NCI-H2196 treated with DMSO at 0.1 percent for 48 hours (cell line): ENCODE measurements at regions not wholly inside any gene's neighbourhood (a gene's known extent, or its start where the extent isn't known, plus 50 kb on each side); places are given as distances from the start of the nearest gene placed in this dataset.
"Not testable (repeated sequence)": the region's sequence is repeated elsewhere in the genome, so short reads cannot be mapped to it uniquely, and the experiment has no call there.

Experiments used
- DNase-seq: peaks from one replicate; lab custom pipeline; 2025; ENCODE audit not compliant: unreplicated experiment; lab: John Stamatoyannopoulos, UW

DNA sequence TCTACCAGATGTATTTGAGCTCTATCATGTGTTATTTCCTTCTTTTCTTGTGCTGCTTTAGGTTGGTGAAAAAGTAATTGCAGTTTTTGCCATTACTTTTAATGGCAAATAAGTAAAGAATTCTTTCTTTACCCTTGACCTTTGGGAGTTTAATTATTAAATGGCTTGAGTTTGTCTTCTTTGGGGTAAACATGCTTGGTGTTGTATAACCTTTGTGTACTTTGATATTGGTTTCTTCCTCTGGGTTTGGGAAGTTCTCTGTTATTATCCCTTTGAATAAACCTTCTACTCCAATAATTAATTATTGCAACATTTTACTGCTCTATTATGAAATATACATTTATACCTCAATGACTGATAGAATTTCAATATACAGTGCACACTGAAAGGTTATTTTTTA is 709.4 kb downstream of the PCDH17 start:
- DNase-seq: no peak

DNA sequence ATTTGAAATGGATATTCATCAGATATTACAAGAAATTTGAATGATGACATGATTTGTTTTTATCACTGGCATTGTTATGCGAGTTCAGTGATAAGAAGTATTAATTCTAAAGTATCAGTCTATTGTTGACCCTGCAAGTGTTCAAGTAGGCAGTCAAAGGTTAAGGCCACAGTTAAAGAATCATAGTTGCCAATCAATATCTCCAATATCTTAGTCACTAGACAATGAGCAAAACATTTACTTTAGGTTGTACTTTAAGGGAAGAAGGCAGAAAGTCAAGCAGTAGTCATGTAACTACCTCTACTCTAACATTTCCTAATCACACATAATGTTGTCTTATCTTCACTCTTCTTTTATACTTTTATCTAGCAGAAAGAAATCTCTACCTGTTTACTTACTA is 709.8 kb downstream of the PCDH17 start:
- no peak for DNase-seq

DNA sequence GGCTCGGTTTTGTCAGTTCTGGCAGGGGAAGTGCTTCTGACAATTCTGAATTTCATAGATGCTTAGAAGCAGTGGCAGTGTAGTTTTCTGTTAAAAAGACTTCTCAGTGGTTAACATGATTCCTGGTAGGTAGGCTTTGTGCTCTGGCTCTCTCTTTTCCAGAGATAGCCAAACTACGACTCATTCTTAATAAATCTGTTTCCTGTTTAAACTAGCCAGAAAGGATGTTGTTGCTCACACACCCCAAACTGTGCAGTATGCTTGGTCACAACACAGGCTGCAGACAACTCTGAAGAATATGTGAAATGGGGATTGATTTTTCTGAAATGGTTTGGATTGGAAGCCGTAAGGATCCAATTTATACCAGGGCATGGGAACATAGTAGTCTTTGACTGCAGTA is 711.5 kb downstream of the PCDH17 start:
- no peak for DNase-seq

DNA sequence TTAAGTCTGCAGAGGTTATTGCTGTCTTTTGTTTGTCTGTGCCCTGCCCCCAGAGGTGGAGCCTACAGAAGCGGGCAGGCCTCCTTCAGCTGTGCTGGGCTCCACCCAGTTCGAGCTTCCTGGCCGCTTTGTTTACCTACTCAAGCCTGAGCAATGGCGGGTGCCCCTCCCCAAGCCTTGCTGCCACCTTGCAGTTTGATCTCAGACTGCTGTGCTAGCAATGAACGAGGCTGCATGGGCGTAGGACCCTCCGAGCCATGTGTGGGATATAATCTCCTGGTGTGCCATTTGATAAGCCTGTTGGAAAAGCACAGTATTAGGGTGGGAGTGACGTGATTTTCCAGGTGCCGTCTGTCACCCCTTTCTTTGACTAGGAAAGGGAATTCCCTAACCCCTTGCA is 720.6 kb downstream of the PCDH17 start:
- not testable (repeated sequence) for DNase-seq

DNA sequence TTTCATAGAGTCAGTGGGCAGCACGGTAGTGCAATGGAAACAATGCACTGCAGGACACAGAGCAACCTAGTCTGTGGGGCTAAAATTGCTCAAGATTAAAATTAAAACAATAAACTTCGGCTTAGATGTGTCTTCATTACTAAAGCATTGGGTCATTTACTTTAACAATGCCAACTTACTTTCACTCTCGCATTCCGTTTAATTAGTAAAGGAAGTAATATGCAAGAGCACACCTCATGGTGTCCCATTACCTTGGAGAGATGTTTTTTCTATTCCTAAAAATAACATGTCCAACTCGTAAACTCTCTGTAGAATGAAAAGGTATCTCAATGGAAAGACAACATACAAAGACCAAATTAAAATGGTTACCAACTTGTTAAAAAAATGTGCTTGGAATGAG is 738.4 kb downstream of the PCDH17 start:
- no peak for DNase-seq

DNA sequence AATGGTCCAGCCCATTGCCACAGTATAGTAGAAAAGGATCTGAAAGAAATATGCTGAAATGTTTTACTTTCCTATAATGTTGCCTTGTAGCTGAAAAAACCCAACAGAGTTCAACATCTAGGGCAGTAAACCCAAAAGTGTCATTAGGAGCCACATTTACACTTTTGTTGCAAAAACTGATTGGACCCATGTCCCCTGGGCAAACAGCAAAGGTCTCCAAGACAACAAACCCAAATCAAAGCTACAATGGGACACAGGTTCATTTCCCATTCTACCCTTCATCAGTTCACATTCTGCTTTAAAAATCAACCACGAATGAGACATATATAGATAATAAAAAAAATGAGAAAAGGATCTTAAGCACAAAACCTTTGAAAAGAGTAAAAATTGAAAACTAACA is 744.8 kb downstream of the PCDH17 start:
- DNase-seq: no peak

DNA sequence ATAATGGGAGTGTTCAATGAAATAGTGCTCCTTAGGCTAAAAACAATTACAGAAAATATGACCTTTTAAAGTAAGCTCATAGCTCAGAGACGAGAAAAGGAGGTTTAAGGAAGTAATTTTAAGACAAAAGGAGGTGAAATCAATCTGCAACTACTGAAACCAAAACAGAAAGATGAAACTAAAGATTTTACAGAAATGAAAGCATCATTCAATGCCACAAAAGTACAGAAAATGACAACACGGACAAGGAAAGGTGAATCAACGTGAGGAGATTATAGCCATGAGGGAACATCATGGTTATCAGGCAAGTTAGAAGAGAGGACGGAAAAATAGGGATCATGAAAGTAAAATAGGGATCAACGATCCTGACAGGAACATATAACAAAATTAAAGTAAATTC is 745.2 kb downstream of the PCDH17 start:
- DNase-seq: no peak

DNA sequence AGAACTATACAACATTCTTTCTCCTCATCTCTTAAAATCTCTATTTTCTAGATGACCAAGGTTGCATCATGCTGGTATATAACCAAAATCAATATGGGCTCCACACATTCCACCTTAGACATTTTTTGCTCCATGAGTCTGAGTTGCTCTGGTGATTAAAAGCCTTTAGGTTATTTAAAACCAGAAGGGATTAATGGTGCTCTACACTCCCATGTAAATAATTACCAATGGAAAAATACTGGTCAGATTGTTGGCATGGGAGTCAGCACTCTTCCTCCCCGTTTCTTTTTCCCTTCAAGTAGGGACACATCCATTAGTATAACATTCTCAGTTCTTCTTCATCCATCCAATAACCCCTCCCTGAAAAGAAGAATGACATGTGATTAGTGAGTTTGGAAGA is 747.7 kb downstream of the PCDH17 start:
- no peak for DNase-seq

DNA sequence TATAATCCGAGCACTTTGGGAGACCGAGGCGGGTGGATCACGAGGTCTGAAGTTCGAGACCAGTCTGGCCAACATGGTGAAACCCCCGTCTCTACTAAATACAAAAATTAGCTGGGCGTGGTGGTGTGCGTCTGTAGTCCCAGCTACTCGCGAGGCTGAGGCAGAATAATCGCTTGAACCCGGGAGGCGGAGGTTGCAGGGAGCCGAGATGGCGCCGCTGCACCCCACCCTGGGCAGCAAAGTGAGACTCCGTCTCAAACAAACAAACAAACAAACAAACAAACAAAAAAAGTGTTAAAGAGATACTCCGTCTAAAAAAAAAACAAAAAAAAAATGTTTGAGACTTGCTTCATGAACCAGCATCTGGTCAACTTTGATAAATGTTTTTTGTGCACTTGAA is 753.8 kb downstream of the PCDH17 start:
- not testable (repeated sequence) for DNase-seq

DNA sequence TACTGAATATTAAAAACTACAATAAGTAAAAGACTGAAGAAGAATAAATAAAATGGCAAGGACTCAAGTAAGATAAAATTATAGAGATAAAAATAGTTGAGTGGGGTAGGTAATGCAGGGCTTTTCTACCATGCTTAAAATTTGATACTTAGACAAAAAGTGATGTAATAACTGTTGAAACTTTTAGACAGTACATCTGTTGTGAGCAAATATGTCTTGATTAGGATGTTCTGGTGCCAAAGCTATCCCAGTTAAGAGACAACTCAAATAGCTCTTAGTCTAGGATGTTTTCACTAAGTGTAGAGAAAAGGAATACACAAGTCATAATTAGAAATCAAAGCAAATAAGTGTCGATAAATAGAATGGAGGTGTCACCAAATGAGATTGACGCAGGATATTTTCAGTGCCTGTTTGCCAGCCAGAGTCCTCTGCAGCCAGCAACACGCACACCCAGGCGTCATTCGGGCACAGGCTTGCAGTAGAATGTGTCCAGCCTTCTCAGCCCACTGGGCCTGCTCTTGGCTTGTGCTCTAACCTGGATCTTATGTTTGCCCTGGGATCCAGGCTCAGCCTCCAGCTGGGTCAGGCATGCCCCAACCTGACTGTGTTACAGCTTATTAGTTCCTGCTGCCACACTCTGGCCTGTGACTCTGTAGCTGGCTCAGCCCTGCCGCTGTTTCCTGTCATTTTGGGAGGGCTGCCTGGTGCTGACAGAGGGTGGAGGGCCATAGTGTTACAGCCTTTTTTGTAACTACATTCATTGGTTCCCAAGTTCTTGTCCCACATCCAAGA is 766.2 kb downstream of the PCDH17 start:
- DNase-seq: no peak

DNA sequence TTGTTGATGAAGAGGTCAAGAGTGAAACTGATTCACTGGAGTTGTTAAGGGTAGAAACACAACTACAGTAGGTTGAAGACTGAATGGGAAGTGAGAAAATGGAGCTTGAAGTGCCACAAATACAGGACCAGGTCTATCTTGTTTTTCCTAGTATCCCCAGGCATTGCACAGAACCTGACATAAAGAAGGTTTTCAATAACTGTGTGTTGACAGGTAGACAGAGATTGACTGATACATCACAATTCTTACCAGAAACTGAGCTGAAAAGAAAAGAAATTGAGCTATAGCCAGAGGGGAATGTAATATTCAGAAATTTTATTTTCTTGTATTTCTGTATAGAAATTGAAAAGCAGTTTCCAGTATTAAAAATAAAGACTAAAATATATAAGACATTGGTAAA is 767.7 kb downstream of the PCDH17 start:
- no peak for DNase-seq

DNA sequence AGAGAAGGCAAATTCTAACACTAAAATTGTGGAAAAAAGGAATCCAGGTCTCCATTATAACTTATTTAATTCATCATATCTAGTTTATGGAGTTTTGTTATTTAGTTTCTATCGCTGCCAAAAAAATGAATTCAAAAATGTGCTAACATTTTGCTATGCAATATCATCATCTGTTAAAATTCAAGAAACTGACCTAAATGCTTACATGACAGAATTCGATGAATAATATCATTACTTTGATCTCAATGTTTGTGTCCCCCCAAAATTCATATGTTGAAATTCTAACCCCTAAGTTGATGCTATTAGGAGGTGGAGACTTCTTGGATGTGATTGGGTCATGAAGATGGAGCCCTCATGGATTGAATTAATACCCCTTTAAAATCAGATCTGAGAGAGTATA is 775.0 kb downstream of the PCDH17 start:
- no peak for DNase-seq

DNA sequence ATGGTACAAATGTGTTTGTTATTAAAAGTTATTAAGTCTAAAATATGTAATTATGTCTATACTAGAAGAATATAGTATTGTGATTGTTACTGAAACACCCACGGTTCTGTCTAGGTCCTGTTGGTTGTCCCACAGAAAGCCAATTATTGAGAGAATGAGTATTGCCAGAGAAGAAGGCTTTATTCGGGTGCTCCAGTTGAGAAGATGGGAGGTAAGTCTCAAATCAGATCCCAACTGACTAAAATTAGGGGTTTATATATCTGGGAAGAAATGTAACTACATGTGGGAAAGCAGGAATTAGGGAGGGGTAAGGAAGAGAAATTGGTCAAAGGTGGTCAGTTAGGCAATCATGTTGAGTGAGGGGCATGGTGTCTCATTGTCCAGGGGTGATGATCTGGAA is 798.4 kb downstream of the PCDH17 start:
- DNase-seq: no peak

DNA sequence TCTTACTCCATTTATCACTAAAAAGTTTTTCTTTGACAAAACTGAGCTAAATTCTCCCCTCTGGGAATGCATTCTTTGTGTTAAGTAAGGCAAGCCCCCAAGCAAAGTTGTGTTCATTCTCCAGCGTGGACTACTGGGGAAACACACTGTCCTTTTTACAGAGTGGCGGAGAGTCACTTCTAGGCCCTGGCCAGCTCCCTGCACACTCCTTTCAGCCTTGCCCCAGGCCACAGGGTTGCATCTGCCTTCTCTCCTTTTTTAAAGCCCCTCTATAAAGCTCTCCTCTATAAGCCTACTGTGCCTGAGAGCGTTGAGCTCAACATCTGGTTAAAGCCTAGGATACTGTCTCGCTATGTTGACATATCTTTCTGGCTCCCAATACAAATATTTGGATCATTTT is 803.4 kb downstream of the PCDH17 start:
- DNase-seq: no peak

DNA sequence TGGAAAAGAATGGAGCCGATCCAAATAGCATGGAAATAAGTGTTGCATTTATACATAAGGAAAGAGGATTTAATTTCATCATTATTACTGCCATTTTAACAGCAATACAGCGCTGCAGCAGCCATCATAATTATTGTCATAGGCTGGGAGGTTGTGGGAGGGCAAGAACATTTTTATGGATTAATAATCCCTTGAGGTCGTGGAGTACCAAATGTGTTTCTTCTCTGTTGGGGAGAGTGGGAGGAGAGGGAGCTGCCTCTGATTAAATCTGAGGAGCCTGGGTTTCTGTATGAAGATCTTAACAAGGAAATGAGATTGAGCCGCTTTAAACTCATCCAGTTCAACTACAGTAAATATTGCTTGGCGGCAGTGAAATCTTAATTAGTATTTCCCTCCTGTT is 805.9 kb downstream of the PCDH17 start:
- DNase-seq: no peak

DNA sequence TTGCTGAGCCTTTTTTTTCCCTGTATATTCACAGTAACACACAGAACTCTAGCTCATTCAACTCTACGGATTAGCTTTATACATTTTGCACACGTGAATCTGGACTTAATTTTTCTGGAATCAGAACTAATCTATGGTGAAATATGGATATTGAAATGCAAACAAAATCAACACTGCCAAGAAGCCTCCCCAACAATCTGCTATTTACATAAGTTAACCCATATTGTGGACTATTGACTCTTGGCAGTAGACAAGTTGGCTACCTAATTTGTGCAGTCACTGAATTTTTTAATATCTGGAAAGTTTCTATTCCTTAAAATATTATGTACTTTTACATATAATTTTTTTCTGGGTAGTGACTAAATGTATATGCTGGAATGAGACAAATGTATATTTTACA is 815.4 kb downstream of the PCDH17 start:
- no peak for DNase-seq

DNA sequence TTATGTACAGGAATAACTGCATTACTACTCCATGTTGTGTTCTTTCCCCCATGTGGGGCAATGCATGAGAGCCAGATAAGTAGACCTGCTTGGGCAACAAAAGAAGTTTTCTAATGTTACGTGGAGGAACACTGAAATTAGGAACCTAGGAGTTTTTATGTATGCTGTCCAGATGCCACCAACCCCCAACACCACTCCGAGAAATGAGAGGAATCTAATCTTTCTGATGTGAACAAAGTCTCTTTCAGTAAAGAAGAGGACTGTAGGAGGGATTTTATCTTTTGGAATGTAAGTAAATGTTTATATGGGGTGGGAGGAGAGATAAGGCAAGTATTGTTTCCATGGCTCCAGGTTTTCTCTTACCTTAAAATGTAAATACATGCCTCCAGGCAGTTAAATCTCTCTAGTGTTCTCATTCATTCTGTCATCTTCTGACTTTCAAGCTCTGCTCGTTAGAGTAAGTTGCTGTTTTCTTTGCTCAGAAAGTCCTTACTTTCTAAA is 820.6 kb downstream of the PCDH17 start:
- no peak for DNase-seq

DNA sequence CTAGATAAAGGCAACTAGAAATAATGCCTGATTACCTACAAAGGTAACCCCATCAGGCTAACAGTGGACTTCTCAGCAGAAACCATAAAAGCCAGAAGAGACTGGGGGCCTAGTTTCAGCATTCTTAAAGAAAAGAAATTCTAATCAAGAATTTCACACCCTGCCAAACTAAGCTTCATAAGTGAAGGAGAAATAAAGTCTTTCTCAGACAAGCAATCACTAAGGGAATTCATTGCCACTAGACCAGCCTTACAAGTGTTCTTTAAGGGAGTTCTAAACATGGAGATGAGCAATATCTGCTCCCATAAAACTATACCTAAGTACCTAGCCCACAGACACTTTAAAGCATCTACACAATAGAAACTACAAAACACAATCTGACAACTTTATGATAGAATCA is 823.5 kb downstream of the PCDH17 start:
- DNase-seq: no peak

DNA sequence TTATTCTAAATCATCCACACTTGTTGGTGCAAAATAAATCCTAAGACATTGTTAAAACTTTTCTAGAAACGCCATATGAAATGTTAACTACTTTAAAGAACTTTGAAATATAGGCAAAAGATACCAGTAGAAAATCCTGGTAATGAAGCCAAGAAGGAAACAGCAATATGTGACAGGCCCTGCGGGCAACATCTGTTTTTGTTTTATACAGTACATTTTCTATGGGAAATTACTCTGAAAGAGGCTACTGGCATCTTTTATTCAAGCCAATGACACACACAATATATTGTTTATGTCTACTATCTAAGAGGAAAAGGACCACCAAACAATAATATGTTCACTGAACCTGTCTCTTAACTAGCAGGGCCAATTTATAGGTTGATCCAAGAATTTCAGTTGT is 829.7 kb downstream of the PCDH17 start:
- no peak for DNase-seq

DNA sequence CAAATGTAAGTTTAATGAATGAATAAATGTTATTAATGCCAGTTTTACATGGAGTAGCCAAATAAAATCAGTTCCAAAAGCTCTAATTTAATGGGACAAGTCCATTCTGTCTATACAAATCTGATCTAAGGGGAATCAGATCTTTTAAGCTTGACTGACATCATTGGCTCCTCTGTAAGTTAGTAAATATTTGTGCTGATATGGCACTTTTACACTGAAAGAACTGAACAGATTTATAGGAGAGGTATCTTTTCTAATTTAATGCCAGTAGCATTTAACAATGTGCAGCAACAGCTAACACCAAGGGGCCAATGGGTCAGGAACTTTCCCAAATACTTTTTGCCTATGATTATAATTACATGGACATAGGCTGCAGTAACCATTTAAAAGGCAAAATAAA is 832.3 kb downstream of the PCDH17 start:
- no peak for DNase-seq

DNA sequence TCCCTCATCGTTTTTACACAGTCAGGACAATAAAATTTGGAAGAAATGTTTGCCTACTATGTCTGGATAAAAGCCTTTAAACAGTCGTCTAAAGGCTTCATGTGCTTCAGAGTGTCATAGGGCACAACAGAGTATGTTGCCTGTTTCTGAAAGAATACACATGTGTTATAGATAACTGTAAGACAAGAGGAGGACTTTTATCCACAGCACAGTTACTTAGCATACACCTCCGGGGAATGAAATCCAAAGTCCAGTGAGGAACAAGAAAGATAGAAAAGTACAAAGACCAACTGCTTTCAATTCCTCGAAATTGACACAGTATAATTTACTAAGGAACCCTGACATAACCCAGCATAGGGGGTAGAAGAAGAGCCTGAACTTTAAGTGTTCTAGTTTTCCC is 835.6 kb downstream of the PCDH17 start:
- DNase-seq: no peak

DNA sequence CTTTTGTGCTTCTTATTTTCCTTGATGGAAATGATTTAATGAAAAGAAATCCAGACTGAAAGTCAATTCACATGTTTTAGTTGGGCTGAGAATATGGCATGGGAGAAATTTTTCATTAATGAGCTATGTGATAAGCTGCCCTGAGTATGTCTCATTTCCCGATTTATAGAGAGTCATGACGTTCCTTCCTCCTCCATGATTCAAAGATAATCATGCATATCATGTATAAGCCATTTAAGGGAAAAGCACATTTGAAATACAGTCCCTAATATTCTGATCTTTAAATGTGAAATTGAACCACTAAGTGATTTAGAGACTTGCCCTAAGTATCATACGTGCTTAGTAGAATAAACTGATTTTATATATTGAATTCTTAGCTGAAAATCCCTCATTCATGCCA is 840.9 kb downstream of the PCDH17 start:
- no peak for DNase-seq

DNA sequence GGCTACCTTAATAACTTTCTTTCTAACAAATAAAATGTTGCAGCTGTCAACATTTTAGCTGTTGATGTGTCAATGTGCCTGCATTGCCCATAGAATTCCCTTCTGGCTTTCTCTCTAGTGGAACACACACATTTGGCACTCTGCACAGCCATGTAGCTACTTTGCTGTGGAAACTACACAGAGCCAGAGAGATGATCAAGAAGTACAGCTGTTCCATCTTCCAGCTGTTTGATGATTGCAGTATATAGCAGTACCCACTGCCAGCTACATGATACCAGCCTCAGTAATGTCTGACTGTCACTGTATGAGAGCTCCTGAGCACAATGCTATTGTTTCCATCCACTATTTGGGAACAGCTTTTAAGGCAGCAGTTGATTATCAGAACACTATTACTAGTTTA is 843.0 kb downstream of the PCDH17 start:
- no peak for DNase-seq
